HEK293 (cell line): ENCODE measurements at regions not wholly inside any gene's neighbourhood (a gene's known extent, or its start where the extent isn't known, plus 50 kb on each side); places are given as distances from the start of the nearest gene placed in this dataset.

Source experiments
- CTCF ChIA-PET: fragments of 350-600 bp; formaldehyde crosslinking; extraction: SDS; loops from one replicate; lab custom pipeline; 2021; ENCODE audit warnings: antibody characterized with exemption; lab: Yijun Ruan, JAX
- POLR2A ChIA-PET: fragments of 300-600 bp; formaldehyde crosslinking; extraction: SDS; loops from one replicate; lab custom pipeline; 2020; ENCODE audit warnings: antibody characterized with exemption, inconsistent platforms; lab: Yijun Ruan, JAX
- H3K27ac ChIP-seq: fragments of 200-500 bp; sonication (Bioruptor generic); 2 replicates; pipeline ENCODE4 v1.5.1; 2014; ENCODE audit warnings: low read depth, low read length, control low read depth, inconsistent platforms; ENCODE audit errors: extremely low read depth
- H3K36me3 ChIP-seq, 2 experiments: fragments of 200-500 bp in 1 of 2; sonication (Bioruptor generic) in 1 of 2; 1 replicate in 1 of 2; 2 replicates in 1 of 2; pipeline ENCODE4 v1.5.1; 2014 to 2017; ENCODE audit warnings: inconsistent platforms in 2 of 2, low read length in 2 of 2; ENCODE audit not compliant: control insufficient read depth in 2 of 2, insufficient read depth in 1 of 2
- H3K4me1 ChIP-seq: fragments of 200-500 bp; sonication (Bioruptor generic); 2 replicates; pipeline ENCODE4 v1.5.1; 2014; ENCODE audit warnings: mild to moderate bottlenecking, low read length, inconsistent platforms; ENCODE audit not compliant: control insufficient read depth, insufficient read depth
- H3K4me3 ChIP-seq: 2 replicates; pipeline ENCODE4 v1.5.1; 2011; ENCODE audit warnings: low read depth, mild to moderate bottlenecking, control low read depth, low read length, moderate library complexity
- H3K9me3 ChIP-seq: fragments of 200-500 bp; sonication (Bioruptor generic); 2 replicates; pipeline ENCODE4 v1.5.1; 2014; ENCODE audit warnings: low read depth, low read length, inconsistent platforms; ENCODE audit not compliant: control insufficient read depth, insufficient read depth
- CTCF ChIP-seq: fragments of 450-650 bp; formaldehyde crosslinking; IDR thresholded peaks from 2 replicates; pipeline ENCODE4 v1.5.1; 2016; ENCODE audit warnings: missing biosample characterization, missing genetic modification characterization
- EGR2 ChIP-seq: fragments of 450-650 bp; formaldehyde crosslinking; IDR thresholded peaks from 2 replicates; pipeline ENCODE4 v1.5.1; 2016; ENCODE audit warnings: low read depth, missing biosample characterization, missing genetic modification characterization
- GLI2 ChIP-seq: fragments of 450-650 bp; formaldehyde crosslinking; IDR thresholded peaks from 2 replicates; pipeline ENCODE4; 2017; ENCODE audit warnings: missing biosample characterization, missing genetic modification characterization, low read depth, borderline replicate concordance
- KLF16 ChIP-seq: fragments of 450-650 bp; formaldehyde crosslinking; IDR thresholded peaks from 2 replicates; pipeline ENCODE4 v1.5.1; 2017; ENCODE audit warnings: missing biosample characterization, missing genetic modification characterization
- SCRT1 ChIP-seq: fragments of 450-650 bp; formaldehyde crosslinking; IDR thresholded peaks from 2 replicates; pipeline ENCODE4 v1.5.1; 2016; ENCODE audit warnings: missing biosample characterization, missing genetic modification characterization, borderline replicate concordance
- SCRT2 ChIP-seq: fragments of 450-650 bp; formaldehyde crosslinking; IDR thresholded peaks from 2 replicates; pipeline ENCODE4 v1.5.1; 2016; ENCODE audit warnings: missing biosample characterization, missing genetic modification characterization
- SP3 ChIP-seq: fragments of 450-650 bp; formaldehyde crosslinking; IDR thresholded peaks from 2 replicates; pipeline ENCODE4 v1.5.1; 2016; ENCODE audit warnings: missing biosample characterization, missing genetic modification characterization
- WT1 ChIP-seq: fragments of 450-650 bp; formaldehyde crosslinking; IDR thresholded peaks from 2 replicates; pipeline ENCODE4 v1.5.1; 2016; ENCODE audit warnings: missing biosample characterization, missing genetic modification characterization
- YY2 ChIP-seq: fragments of 450-650 bp; formaldehyde crosslinking; IDR thresholded peaks from 2 replicates; pipeline ENCODE4 v1.5.1; 2016; ENCODE audit warnings: missing biosample characterization, missing genetic modification characterization
- ZBTB1 ChIP-seq: fragments of 450-650 bp; formaldehyde crosslinking; IDR thresholded peaks from 2 replicates; pipeline ENCODE4 v1.5.1; 2016; ENCODE audit warnings: missing biosample characterization, missing genetic modification characterization
- ZBTB49 ChIP-seq: fragments of 450-650 bp; formaldehyde crosslinking; IDR thresholded peaks from 2 replicates; pipeline ENCODE4 v1.5.1; 2016; ENCODE audit warnings: missing biosample characterization, missing genetic modification characterization, low read depth
- ZNF148 ChIP-seq: fragments of 450-650 bp; formaldehyde crosslinking; IDR thresholded peaks from 2 replicates; pipeline ENCODE4 v1.5.0; 2017; ENCODE audit warnings: missing biosample characterization, missing genetic modification characterization, borderline replicate concordance
- ZNF202 ChIP-seq: fragments of 450-650 bp; formaldehyde crosslinking; IDR thresholded peaks from 2 replicates; pipeline ENCODE4 v1.5.1; 2016; ENCODE audit warnings: missing biosample characterization, missing genetic modification characterization, borderline replicate concordance
- ZNF366 ChIP-seq: fragments of 450-650 bp; formaldehyde crosslinking; conservative IDR thresholded peaks from 2 replicates; pipeline ENCODE4 v1.5.1; 2016; ENCODE audit warnings: missing biosample characterization, missing genetic modification characterization
- ZNF394 ChIP-seq: fragments of 450-650 bp; formaldehyde crosslinking; IDR thresholded peaks from 2 replicates; pipeline ENCODE4 v1.5.1; 2016; ENCODE audit warnings: missing biosample characterization, missing genetic modification characterization, mild to moderate bottlenecking, moderate library complexity, borderline replicate concordance
- ZNF473 ChIP-seq: fragments of 450-650 bp; formaldehyde crosslinking; IDR thresholded peaks from 2 replicates; pipeline ENCODE4 v1.5.1; 2017; ENCODE audit warnings: missing biosample characterization, missing genetic modification characterization
- ZNF555 ChIP-seq: fragments of 450-650 bp; formaldehyde crosslinking; conservative IDR thresholded peaks from 2 replicates; pipeline ENCODE4 v1.5.1; 2017; ENCODE audit warnings: missing biosample characterization, mild to moderate bottlenecking, missing genetic modification characterization, inconsistent platforms
- ZNF654 ChIP-seq: fragments of 450-650 bp; formaldehyde crosslinking; IDR thresholded peaks from 2 replicates; pipeline ENCODE4 v1.5.1; 2016; ENCODE audit warnings: low read depth, missing biosample characterization, missing genetic modification characterization
- ZNF677 ChIP-seq: fragments of 450-650 bp; IDR thresholded peaks from 2 replicates; pipeline ENCODE4 v1.5.0; 2018; ENCODE audit warnings: missing biosample characterization, mild to moderate bottlenecking, missing genetic modification characterization, moderate library complexity
- ZSCAN18 ChIP-seq: fragments of 450-650 bp; formaldehyde crosslinking; IDR thresholded peaks from 2 replicates; pipeline ENCODE4 v1.5.1; 2016; ENCODE audit warnings: missing biosample characterization, missing genetic modification characterization
- ZXDB ChIP-seq: fragments of 450-650 bp; formaldehyde crosslinking; IDR thresholded peaks from 2 replicates; pipeline ENCODE4 v1.5.1; 2016; ENCODE audit warnings: missing biosample characterization, missing genetic modification characterization
- TF ChIP-seq, protein P1 (sequence below): fragments of 450-650 bp; formaldehyde crosslinking; IDR thresholded peaks from 2 replicates; pipeline ENCODE4 v1.5.1; 2017; ENCODE audit warnings: missing biosample characterization, missing genetic modification characterization

DNA sequence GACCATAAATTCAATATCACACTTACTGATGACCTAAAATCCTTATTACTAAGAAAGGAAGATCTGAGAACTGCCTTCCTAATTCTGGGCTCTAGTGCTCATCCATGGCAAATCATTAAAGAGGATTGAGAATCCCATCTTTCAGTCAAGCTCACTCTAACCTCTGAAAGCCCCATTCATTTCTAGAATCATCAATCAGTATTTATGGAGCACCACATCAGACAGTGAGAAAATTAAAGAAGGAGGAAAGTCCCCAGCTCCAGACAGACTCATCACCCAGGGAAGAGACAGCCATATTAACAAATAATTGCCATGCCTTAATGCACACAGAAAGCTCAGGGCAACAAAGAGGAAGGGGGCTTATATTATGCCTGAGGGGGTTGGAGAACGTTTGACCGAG is 256.1 kb upstream of the SOX9 start:
- Histone ChIP-seq H3K27ac (no peak overlapping the region), H3K36me3 (no peaks in the 10 kb centered on the region), H3K4me1 (peaks cover 5% of the 10 kb centered on the region; the same call in 1 of the 2 replicates), H3K9me3 (no peaks in the 10 kb centered on the region)
- CTCF ChIA-PET = no interaction called here
- TF ChIP-seq ZNF202 = no peak
- TF ChIP-seq SP3 (tag by site-specific recombination) = no peak
- no peak for TF ChIP-seq ZBTB1 (tag by site-specific recombination)
- TF ChIP-seq, protein P1, sequence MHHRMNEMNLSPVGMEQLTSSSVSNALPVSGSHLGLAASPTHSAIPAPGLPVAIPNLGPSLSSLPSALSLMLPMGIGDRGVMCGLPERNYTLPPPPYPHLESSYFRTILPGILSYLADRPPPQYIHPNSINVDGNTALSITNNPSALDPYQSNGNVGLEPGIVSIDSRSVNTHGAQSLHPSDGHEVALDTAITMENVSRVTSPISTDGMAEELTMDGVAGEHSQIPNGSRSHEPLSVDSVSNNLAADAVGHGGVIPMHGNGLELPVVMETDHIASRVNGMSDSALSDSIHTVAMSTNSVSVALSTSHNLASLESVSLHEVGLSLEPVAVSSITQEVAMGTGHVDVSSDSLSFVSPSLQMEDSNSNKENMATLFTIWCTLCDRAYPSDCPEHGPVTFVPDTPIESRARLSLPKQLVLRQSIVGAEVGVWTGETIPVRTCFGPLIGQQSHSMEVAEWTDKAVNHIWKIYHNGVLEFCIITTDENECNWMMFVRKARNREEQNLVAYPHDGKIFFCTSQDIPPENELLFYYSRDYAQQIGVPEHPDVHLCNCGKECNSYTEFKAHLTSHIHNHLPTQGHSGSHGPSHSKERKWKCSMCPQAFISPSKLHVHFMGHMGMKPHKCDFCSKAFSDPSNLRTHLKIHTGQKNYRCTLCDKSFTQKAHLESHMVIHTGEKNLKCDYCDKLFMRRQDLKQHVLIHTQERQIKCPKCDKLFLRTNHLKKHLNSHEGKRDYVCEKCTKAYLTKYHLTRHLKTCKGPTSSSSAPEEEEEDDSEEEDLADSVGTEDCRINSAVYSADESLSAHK (tag by site-specific recombination) = no peak
- TF ChIP-seq KLF16 (tag by site-specific recombination) = no peak
- TF ChIP-seq, all 188 proteins: peak for 0
- POLR2A ChIA-PET = no interaction called here
- no peak overlapping the region for H3K4me3 ChIP-seq

GRCh38 chr17:71866095-71866494 is 254.7 kb upstream of the SOX9 start:
- no peak overlapping the region for H3K4me3 ChIP-seq
- H3K4me1 ChIP-seq = peaks cover 14% of the 10 kb centered on the region
- CTCF ChIA-PET = no interaction called here
- POLR2A ChIA-PET = no interaction called here
- no peaks in the 10 kb centered on the region for H3K36me3 ChIP-seq
- TF ChIP-seq ZSCAN18 (tag by site-specific recombination) (no peak), SCRT2 (peak; percentile 71)
- no peaks in the 10 kb centered on the region for H3K9me3 ChIP-seq
- H3K27ac ChIP-seq = no peak overlapping the region

DNA sequence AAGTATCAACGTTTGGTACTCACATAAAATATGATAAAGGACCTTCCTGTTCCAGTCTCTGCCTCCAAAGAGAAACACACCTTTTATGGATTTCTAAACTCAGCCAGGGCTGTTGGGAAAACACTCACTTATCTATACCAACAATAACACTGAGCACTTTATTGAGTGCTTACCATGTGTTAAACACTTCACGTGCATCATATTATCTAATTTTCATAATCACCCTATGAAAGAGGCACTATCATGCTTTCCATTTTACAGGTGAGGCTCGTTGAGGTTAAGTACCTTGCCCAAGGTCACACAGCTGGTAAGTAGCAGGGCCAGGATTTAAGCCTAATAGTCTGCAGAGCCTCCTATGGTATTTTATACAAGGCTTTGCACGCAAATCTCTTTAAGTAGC is 251.5 kb upstream of the SOX9 start:
- H3K4me3 ChIP-seq = no peak overlapping the region
- POLR2A ChIA-PET = no interaction called here
- CTCF ChIA-PET = no interaction called here
- TF ChIP-seq ZNF394 (tag by site-specific recombination) (no peak), ZNF473 (no peak), ZNF148 (no peak), WT1 (peak; percentile 19; the same call in 1 of the 2 replicates), EGR2 (tag by site-specific recombination) (no peak), ZBTB49 (no peak), YY2 (tag by site-specific recombination) (no peak), ZNF555 (no peak), ZNF654 (no peak), SCRT1 (tag by site-specific recombination) (peak; percentile 40; the same call in 1 of the 2 replicates), ZNF366 (no peak), GLI2 (no peak), ZXDB (tag by site-specific recombination) (0 out of 2 replicates have a peak, but pooled peaks have one; percentile 19), ZNF677 (tag by site-specific recombination) (no peak), CTCF (no peak)

More for the DNA sequence above, 251.5 kb upstream of the SOX9 start:
- peaks cover 14% of the 10 kb centered on the region for H3K4me1 ChIP-seq
- H3K36me3 ChIP-seq = no peaks in the 10 kb centered on the region
- 0 out of 2 replicates have a peak overlapping the region, but pooled peaks have one; percentile 1 for H3K27ac ChIP-seq
- H3K9me3 ChIP-seq = no peaks in the 10 kb centered on the region
